K562 (cell line): ENCODE measurements at regions not wholly inside any gene's neighbourhood (a gene's known extent, or its start where the extent isn't known, plus 50 kb on each side); places are given as distances from the start of the nearest gene placed in this dataset.

ENCODE experiments used
- ATAC-seq: fragments of 200-7000 bp; cut with Tn5 transposase; 3 replicates; pipeline ENCODE4 v1.9.1; 2020; ENCODE audit warnings: moderate library complexity
- BruUV-seq: library from RNA; stranded (reverse); fragments of 400-500 nt; replicated peaks from 2 replicates; lab custom pipeline; 2021; lab: Mats Ljungman, UMichigan
- CTCF ChIA-PET: fragments of 300-600 bp; formaldehyde crosslinking; extraction: SDS; loops from one replicate; lab custom pipeline; 2021; ENCODE audit warnings: low intra/inter-chr PET ratio; lab: Yijun Ruan, JAX
- POLR2A ChIA-PET: fragments of 300-600, 350-650 bp; sonication (Branson Sonifier 250); formaldehyde crosslinking; extraction: SDS; loops from one replicate; lab custom pipeline; 2021; ENCODE audit warnings: antibody characterized with exemption, inconsistent platforms; lab: Yijun Ruan, JAX
- DNase-seq, 4 experiments: peaks; one replicate each; pipeline versions ENCODE4 v3.0.0 to v3.0.0-alpha.2; 2011 to 2018; ENCODE audit warnings: low spot score in 3 of 4, mixed read lengths in 3 of 4; ENCODE audit errors: extremely low read depth in 1 of 4
- FAIRE-seq: peaks from 2 replicates; lab custom pipeline; 2011; peaks lifted over from hg19 to GRCh38; lab: Jason Lieb, UNC
- H2AFZ ChIP-seq: 2 replicates; pipeline ENCODE4 v1.6.0; 2011; ENCODE audit warnings: low read depth, low read length, control low read depth, inconsistent platforms
- H3K27ac ChIP-seq: fragments of 200-600 bp; 3 replicates; pipeline ENCODE4 v1.8.0; 2011; ENCODE audit warnings: low read depth, mild to moderate bottlenecking, control low read depth, inconsistent platforms, low read length, moderate library complexity, mixed read lengths; ENCODE audit errors: extremely low read depth
- H3K27me3 ChIP-seq, 2 experiments: fragments of 300-600 bp in 1 of 2; 2 replicates in 1 of 2; 3 replicates in 1 of 2; pipeline versions ENCODE4 v1.6.0 to v1.8.0; 2011; ENCODE audit warnings: inconsistent platforms in 2 of 2, low read length in 2 of 2, mild to moderate bottlenecking in 1 of 2, mixed read lengths in 1 of 2, moderate library complexity in 1 of 2; ENCODE audit not compliant: control insufficient read depth in 2 of 2, insufficient read depth in 2 of 2
- H3K36me3 ChIP-seq: fragments of 300-600 bp; 3 replicates; pipeline ENCODE4 v1.8.0; 2011; ENCODE audit warnings: mild to moderate bottlenecking, low read length, inconsistent platforms; ENCODE audit not compliant: control insufficient read depth, insufficient read depth
- H3K4me1 ChIP-seq, 2 experiments: fragments of 200-600 bp in 1 of 2; replicated peaks in 1 of 2; 2 replicates in 1 of 2; 3 replicates in 1 of 2; pipeline versions ENCODE4 v1.5.1 to v1.8.0; 2011; ENCODE audit warnings: inconsistent platforms in 2 of 2, low read length in 2 of 2, mild to moderate bottlenecking in 1 of 2, mixed read lengths in 1 of 2, moderate library complexity in 1 of 2; ENCODE audit not compliant: control insufficient read depth in 2 of 2, insufficient read depth in 2 of 2
- H3K4me2 ChIP-seq: 2 replicates; pipeline ENCODE4 v1.6.1; 2011; ENCODE audit warnings: low read length, control low read depth, inconsistent platforms, mixed read lengths; ENCODE audit not compliant: insufficient read depth
- H3K4me3 ChIP-seq: fragments of 200-600 bp; sonication (generic), shearing (Covaris generic); 2 replicates; pipeline ENCODE4 v1.5.1; 2016; ENCODE audit warnings: control low read depth, inconsistent platforms
- H3K79me2 ChIP-seq: fragments of 200-600 bp; 3 replicates; pipeline ENCODE4 v1.8.0; 2011; ENCODE audit warnings: low read length, inconsistent platforms; ENCODE audit not compliant: control insufficient read depth, insufficient read depth
- H3K9ac ChIP-seq, 2 experiments: 2 replicates each; pipeline versions ENCODE4 v1.6.0 to v1.6.1; 2011; ENCODE audit warnings: low read depth in 2 of 2, low read length in 2 of 2, control low read depth in 1 of 2, inconsistent platforms in 1 of 2, mild to moderate bottlenecking in 1 of 2, mixed read lengths in 1 of 2; ENCODE audit not compliant: insufficient read depth in 1 of 2
- H3K9me1 ChIP-seq: one replicate; pipeline ENCODE4 v1.6.0; 2011; ENCODE audit warnings: inconsistent platforms, mild to moderate bottlenecking, low read length, moderate library complexity; ENCODE audit not compliant: control insufficient read depth, insufficient read depth
- H3K9me3 ChIP-seq: replicated peaks from 2 replicates; pipeline ENCODE4 v1.5.1; 2011; ENCODE audit warnings: low read depth, low read length, inconsistent platforms; ENCODE audit not compliant: control insufficient read depth, insufficient read depth
- H4K20me1 ChIP-seq: replicated peaks from 2 replicates; pipeline ENCODE4 v1.6.1; 2011; ENCODE audit warnings: low read length, inconsistent platforms, mixed read lengths; ENCODE audit not compliant: control insufficient read depth, insufficient read depth
- C11orf30 ChIP-seq: fragments of 450-650 bp; IDR thresholded peaks from 2 replicates; pipeline ENCODE4 v1.6.1; 2016; ENCODE audit warnings: low read depth, mild to moderate bottlenecking
- CTCFL ChIP-seq: IDR thresholded peaks from 2 replicates; pipeline ENCODE4 v1.6.1; 2011; ENCODE audit warnings: borderline replicate concordance, low read depth, mild to moderate bottlenecking, moderate library complexity, low read length; ENCODE audit not compliant: insufficient read depth, poor library complexity, severe bottlenecking
- EGR1 ChIP-seq: fragments of 450-650 bp; conservative IDR thresholded peaks from 2 replicates; pipeline ENCODE4 v1.6.1; 2017; ENCODE audit warnings: mild to moderate bottlenecking
- MAFG ChIP-seq: fragments of 450-650 bp; conservative IDR thresholded peaks from 2 replicates; pipeline ENCODE4 v1.6.1; 2016; ENCODE audit warnings: missing genetic modification characterization, missing compliant biosample characterization
- MCM7 ChIP-seq, 2 experiments: fragments of 450-650 bp; IDR thresholded peaks; 2 replicates each; pipeline ENCODE4 v1.6.1; 2016 to 2018
- MEF2D ChIP-seq: conservative IDR thresholded peaks from 2 replicates; pipeline ENCODE4 v1.6.1; 2016; ENCODE audit warnings: low read depth, missing genetic modification characterization, missing compliant biosample characterization
- NFE2 ChIP-seq: IDR thresholded peaks from 2 replicates; pipeline ENCODE4 v1.6.1; 2014; ENCODE audit warnings: antibody characterized with exemption, low read depth
- PBX2 ChIP-seq, 2 experiments: IDR thresholded peaks in 1 of 2; conservative IDR thresholded peaks in 1 of 2; 2 replicates each; pipeline ENCODE4 v1.6.1; 2016; ENCODE audit warnings: low read depth in 2 of 2, mild to moderate bottlenecking in 1 of 2, missing compliant biosample characterization in 1 of 2, missing genetic modification characterization in 1 of 2, moderate library complexity in 1 of 2
- SPI1 ChIP-seq: IDR thresholded peaks from 2 replicates; pipeline ENCODE4 v1.6.1; 2011; ENCODE audit warnings: low read depth, low read length, control low read depth, borderline replicate concordance
- SUPT5H ChIP-seq: fragments of 450-650 bp; IDR thresholded peaks from 2 replicates; pipeline ENCODE4 v1.6.1; 2016
- TBP ChIP-seq: optimal IDR thresholded peaks from 2 replicates; pipeline ENCODE3; 2011; ENCODE audit warnings: low read depth, low read length, improper control_type of control experiment
- ZNF175 ChIP-seq: fragments of 200-800 bp; sonication (Bioruptor generic); IDR thresholded peaks from 2 replicates; pipeline ENCODE4 v1.6.1; 2016; ENCODE audit warnings: low read depth, mild to moderate bottlenecking, missing genetic modification characterization, missing compliant biosample characterization
- ZNF77 ChIP-seq: fragments of 250-450 bp; sonication (Bioruptor Pico); IDR thresholded peaks from 2 replicates; pipeline ENCODE4 v1.5.0; 2020
- whole genome bisulfite sequencing: fragments of 100-300 bp; shearing (Covaris generic); methylation state at CpG from one replicate; pipeline ENCODE4 v1.1.6; 2016; ENCODE audit warnings: low coverage, mixed read lengths; ENCODE audit not compliant: insufficient coverage; ENCODE audit errors: missing lambda C conversion rate; 5-methylcytosine and 5-hydroxymethylcytosine counted together
- in situ Hi-C: fragments of 300-500 bp; cut with MboI; formaldehyde crosslinking; loops from 4 replicates; pipeline ENCODE4 v1.15.0; 2018; ENCODE audit warnings: inconsistent platforms, mixed read lengths
- intact Hi-C: fragments of 100-400 bp; cut with micrococcal nuclease; formaldehyde crosslinking; loops from 2 replicates; pipeline ENCODE4 v1.14.2; 2022
- TF ChIP-seq, protein P1 (sequence below): fragments of 450-650 bp; IDR thresholded peaks from 2 replicates; pipeline ENCODE4 v1.6.1; 2016; ENCODE audit warnings: mild to moderate bottlenecking

DNA sequence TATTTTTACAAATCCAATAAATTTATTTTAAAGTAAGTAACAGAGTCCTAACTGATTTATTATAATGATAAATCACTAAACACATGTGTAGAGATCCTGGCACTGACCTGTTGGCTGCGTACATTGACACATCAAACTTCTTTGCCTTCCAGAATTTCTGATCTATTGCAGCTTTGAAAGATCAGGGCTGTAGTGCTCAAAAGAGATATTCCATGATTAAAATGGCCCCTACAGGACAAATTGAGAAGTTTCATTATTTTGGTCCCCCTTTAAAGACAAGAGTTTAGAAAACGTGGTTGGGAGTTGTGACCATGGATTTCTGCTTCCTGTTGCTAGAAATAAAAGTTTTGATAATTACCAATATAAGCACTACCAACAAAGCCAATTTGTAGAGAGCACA lies 87.7 kb upstream of the PDK4 start (continued):
- TF ChIP-seq, protein P1, sequence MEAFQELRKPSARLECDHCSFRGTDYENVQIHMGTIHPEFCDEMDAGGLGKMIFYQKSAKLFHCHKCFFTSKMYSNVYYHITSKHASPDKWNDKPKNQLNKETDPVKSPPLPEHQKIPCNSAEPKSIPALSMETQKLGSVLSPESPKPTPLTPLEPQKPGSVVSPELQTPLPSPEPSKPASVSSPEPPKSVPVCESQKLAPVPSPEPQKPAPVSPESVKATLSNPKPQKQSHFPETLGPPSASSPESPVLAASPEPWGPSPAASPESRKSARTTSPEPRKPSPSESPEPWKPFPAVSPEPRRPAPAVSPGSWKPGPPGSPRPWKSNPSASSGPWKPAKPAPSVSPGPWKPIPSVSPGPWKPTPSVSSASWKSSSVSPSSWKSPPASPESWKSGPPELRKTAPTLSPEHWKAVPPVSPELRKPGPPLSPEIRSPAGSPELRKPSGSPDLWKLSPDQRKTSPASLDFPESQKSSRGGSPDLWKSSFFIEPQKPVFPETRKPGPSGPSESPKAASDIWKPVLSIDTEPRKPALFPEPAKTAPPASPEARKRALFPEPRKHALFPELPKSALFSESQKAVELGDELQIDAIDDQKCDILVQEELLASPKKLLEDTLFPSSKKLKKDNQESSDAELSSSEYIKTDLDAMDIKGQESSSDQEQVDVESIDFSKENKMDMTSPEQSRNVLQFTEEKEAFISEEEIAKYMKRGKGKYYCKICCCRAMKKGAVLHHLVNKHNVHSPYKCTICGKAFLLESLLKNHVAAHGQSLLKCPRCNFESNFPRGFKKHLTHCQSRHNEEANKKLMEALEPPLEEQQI, result no peak
- TF ChIP-seq SPI1 (no peak), ZNF175 (CRISPR knock-in tag) (no peak)

- H3K36me3 ChIP-seq, result no peaks in the 10 kb centered on the region
- FAIRE-seq (no peak), DNase-seq (peak in 1 of 4 experiments; percentile 11), ATAC-seq (peak; percentile 60; the same call in 2 of the 3 replicates)
- no peak overlapping the region for H3K4me3 ChIP-seq
- no peak overlapping the region for H3K27ac ChIP-seq
- H3K9me1 ChIP-seq, result no peaks in the 10 kb centered on the region
- no peak overlapping the region for H3K4me2 ChIP-seq
- no peaks in the 10 kb centered on the region for H4K20me1 ChIP-seq
- CTCF ChIA-PET, result interaction anchor here (1.1 to 4.5 kb wide), 2 partner anchors 155 to 171 kb away, joined by 3 to 39 read pairs; no protein-coding TSS in a partner anchor
- H2AFZ ChIP-seq, result no peak overlapping the region
- 4% methylated on average over 3 of the region's 3 CpGs for WGBS
- no peaks in the 10 kb centered on the region for H3K27me3 ChIP-seq
- BruUV-seq, result no TSS peak
- intact Hi-C loops, result no loop called here
- POLR2A ChIA-PET, result interaction anchor here (0.8 to 1.1 kb wide), 3 partner anchors 14 to 156 kb away, joined by 3 to 4 read pairs (median 3); no protein-coding TSS in a partner anchor
- no peaks in the 10 kb centered on the region for H3K79me2 ChIP-seq
- in situ Hi-C loops, result loop anchor here (5.0 kb wide), 1 partner anchor 141 kb away; no protein-coding TSS in a partner anchor
- H3K9me3 ChIP-seq, result no peaks in the 10 kb centered on the region
- H3K9ac ChIP-seq, result no peak overlapping the region
- no peaks in the 10 kb centered on the region for H3K4me1 ChIP-seq
- peak; percentile 39 for TF ChIP-seq NFE2
- TF ChIP-seq CTCFL, result no peak
- no peak for TF ChIP-seq SUPT5H
- TF ChIP-seq MAFG (tag), result peak; percentile 24; the same call in 1 of the 2 replicates
- TF ChIP-seq EGR1, result no peak
- peak; percentile 27; the same call in 1 of the 2 replicates for TF ChIP-seq C11orf30
- TF ChIP-seq TBP, result no peak
- TF ChIP-seq PBX2 (CRISPR knock-in tag; IDR thresholded peaks at IDR 0.05; ENCODE audit: low read depth), result no peak
- TF ChIP-seq PBX2 (tag; conservative IDR thresholded peaks at IDR 0.05; ENCODE audit: low read depth), result no peak
- TF ChIP-seq MCM7 (IDR thresholded peaks at IDR 0.05), result no peak
- TF ChIP-seq ZNF77 (CRISPR knock-in tag), result no peak
- TF ChIP-seq MEF2D (tag), result no peak
Measured at GRCh38 chr7:95682913-95683312, 86.6 kb upstream of the PDK4 start.
